ENCODE measurements at regions not wholly inside any gene's neighbourhood (a gene's known extent, or its start where the extent isn't known, plus 50 kb on each side); places are given as distances from the start of the nearest gene placed in this dataset.

DNA sequence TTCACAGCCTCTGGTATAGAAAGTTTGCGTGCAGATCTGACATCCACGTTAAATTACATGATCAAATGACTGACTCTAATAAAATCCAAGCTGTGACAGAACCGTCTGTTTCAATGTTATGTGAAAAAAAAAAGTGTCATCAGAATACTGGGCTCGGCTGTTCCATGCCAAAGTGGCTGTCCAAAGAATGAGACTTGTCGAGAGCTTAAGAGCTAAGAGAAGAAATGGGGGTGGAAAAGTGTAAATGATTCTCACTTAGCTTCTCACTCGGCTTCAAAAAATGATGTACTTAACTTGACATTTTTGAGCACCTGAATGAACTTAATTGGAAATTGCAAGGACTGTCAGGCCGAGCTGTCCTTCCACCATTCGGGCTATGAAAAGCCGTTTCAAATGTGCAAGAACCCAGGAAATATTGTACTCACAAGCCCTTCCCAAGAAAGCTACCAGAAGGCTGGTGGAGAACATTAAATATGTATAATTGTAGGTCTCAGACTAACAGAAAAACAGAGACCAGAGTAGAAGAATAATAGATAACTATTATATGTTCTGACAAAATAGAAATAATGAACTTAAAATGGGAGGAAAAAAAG lies 78.0 kb downstream of the DIO3 start:
- H4K91ac ChIP-seq (replicated peaks; ENCODE audit: insufficient read length, low read length): no peak overlapping the region
- no peak overlapping the region for H2BK20ac ChIP-seq (ENCODE audit: low read length)
- no peak for FAIRE-seq
- no peaks in the 10 kb centered on the region for H3K36me3 ChIP-seq (ENCODE audit: control insufficient read depth in 2 of 4, insufficient read depth in 4 of 4, low read length in 3 of 4)
- no peak overlapping the region for H2BK5ac ChIP-seq (ENCODE audit: low read depth, low read length)
- no peaks in the 10 kb centered on the region for H3K27me3 ChIP-seq (replicated peaks in 1 of 4; ENCODE audit: control insufficient read depth in 3 of 4, extremely low read depth in 1 of 4, insufficient read depth in 3 of 4, low read length in 3 of 4)
- H3K18ac ChIP-seq (ENCODE audit: extremely low read depth, low read length): no peak overlapping the region
- H3K23me2 ChIP-seq (ENCODE audit: low read depth, low read length): no peaks in the 10 kb centered on the region
- no peaks in the 10 kb centered on the region for H3K79me2 ChIP-seq (ENCODE audit: control insufficient read depth in 1 of 2, insufficient read depth in 2 of 2, low read length in 2 of 2)
- H2BK12ac ChIP-seq (ENCODE audit: low read depth, low read length): no peak overlapping the region
- H3K79me1 ChIP-seq (ENCODE audit: low read depth, low read length): no peaks in the 10 kb centered on the region
- H4K5ac ChIP-seq (ENCODE audit: insufficient read length, low read depth, low read length): no peak overlapping the region
- no peaks in the 10 kb centered on the region; a peak in 1 of 4 replicates for H3K9me3 ChIP-seq (ENCODE audit: insufficient read depth in 2 of 2, low read depth in 1 of 2, low read length in 1 of 2)
- POLR2A ChIA-PET (ENCODE audit: partially characterized antibody): interaction anchor here (0.6 kb wide), 1 partner anchor 12 kb away, joined by 3 read pairs; no protein-coding TSS in a partner anchor
- no peak for DNase-seq (ENCODE audit: low read depth in 1 of 2, low spot score in 2 of 2)
- WGBS, 2 experiments (ENCODE audit: extremely low coverage in 1 of 2, insufficient coverage in 1 of 2, insufficient read length in 1 of 2, insufficient replicate concordance in 2 of 2, low coverage in 1 of 2, low lambda C conversion rate in 2 of 2, missing lambda C conversion rate in 1 of 2): 88% methylated on average over 9 of the region's 9 CpGs; no CpG with 5 or more reads in 1 of the 2 experiments
- CTCF ChIA-PET (ENCODE audit: partially characterized antibody): interaction anchor here (0.6 to 1.1 kb wide), 3 partner anchors 10 to 1001 kb away, joined by 3 to 4 read pairs (median 4); no protein-coding TSS in a partner anchor
- H2AFZ ChIP-seq (ENCODE audit: low read length): no peak overlapping the region
- no peak overlapping the region for H3K9ac ChIP-seq (replicated peaks in 1 of 4; ENCODE audit: extremely low read depth in 1 of 4, low read depth in 3 of 4, low read length in 3 of 4)
- H3K4me2 ChIP-seq (ENCODE audit: insufficient read depth in 1 of 2, low read depth in 2 of 2, low read length in 2 of 2): no peak overlapping the region
- no peak overlapping the region for H2BK120ac ChIP-seq (replicated peaks; ENCODE audit: low read depth, low read length)
- no peak overlapping the region for H3K23ac ChIP-seq (ENCODE audit: insufficient read length)
- no peak overlapping the region for H3K27ac ChIP-seq (ENCODE audit: low read depth, low read length)
- no peak overlapping the region for H3K14ac ChIP-seq (ENCODE audit: insufficient read length)
- H2AK5ac ChIP-seq (ENCODE audit: low read depth, low read length): no peak overlapping the region
- no peak overlapping the region for H3K56ac ChIP-seq (replicated peaks; ENCODE audit: insufficient read length, low read depth, low read length)
- H3K4me3 ChIP-seq (ENCODE audit: extremely low read depth in 1 of 4, insufficient read depth in 2 of 4, low read depth in 3 of 4, low read length in 4 of 4): no peak overlapping the region
- H2BK15ac ChIP-seq (ENCODE audit: low read length): no peak overlapping the region
- no peak overlapping the region for H4K8ac ChIP-seq (ENCODE audit: extremely low read depth, insufficient read depth, low read length)
- no peaks in the 10 kb centered on the region for H3K4me1 ChIP-seq (replicated peaks in 1 of 4; ENCODE audit: control insufficient read depth in 3 of 4, insufficient read depth in 4 of 4, low read length in 3 of 4)
- H3K4ac ChIP-seq (replicated peaks; ENCODE audit: insufficient read length, low read depth, low read length): no peak overlapping the region
- H4K20me1 ChIP-seq (replicated peaks in 1 of 2; ENCODE audit: control insufficient read depth in 1 of 2, insufficient read depth in 2 of 2, low read length in 2 of 2): no peaks in the 10 kb centered on the region
- TF ChIP-seq, protein P1, sequence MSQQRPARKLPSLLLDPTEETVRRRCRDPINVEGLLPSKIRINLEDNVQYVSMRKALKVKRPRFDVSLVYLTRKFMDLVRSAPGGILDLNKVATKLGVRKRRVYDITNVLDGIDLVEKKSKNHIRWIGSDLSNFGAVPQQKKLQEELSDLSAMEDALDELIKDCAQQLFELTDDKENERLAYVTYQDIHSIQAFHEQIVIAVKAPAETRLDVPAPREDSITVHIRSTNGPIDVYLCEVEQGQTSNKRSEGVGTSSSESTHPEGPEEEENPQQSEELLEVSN (IDR thresholded peaks at IDR 0.05): no peak
- TF ChIP-seq CTCF (IDR thresholded peaks at IDR 0.05; ENCODE audit: control extremely low read depth in 1 of 3, insufficient read depth in 1 of 3, low read depth in 1 of 3, low read length in 3 of 3): no peak
- no peak for TF ChIP-seq GABPA (IDR thresholded peaks at IDR 0.05; ENCODE audit: borderline replicate concordance, insufficient read depth, low read length)
- TF ChIP-seq CREB1 (IDR thresholded peaks at IDR 0.05): no peak
- TF ChIP-seq RNF2 (IDR thresholded peaks at IDR 0.05; ENCODE audit: borderline replicate concordance, low read depth, low read length, missing control alignments, poor library complexity, severe bottlenecking): no peak
